Retinal pigment epithelial cell (primary cell): ENCODE measurements at regions not wholly inside any gene's neighbourhood (a gene's known extent, or its start where the extent isn't known, plus 50 kb on each side); places are given as distances from the start of the nearest gene placed in this dataset.

ENCODE experiments used
- DNase-seq: peaks from one replicate; pipeline ENCODE4 v3.0.0-alpha.2; 2010; ENCODE audit warnings: low read depth
- H3K4me3 ChIP-seq: 2 replicates; pipeline ENCODE4 v1.5.1; 2011; ENCODE audit warnings: mild to moderate bottlenecking, low read length, control low read depth, moderate library complexity
- CTCF ChIP-seq: conservative IDR thresholded peaks from 2 replicates; pipeline ENCODE4 v1.5.1; 2011; ENCODE audit warnings: low read depth, low read length, control low read depth, inconsistent platforms

GRCh38 chr15:62793752-62794144, 248.8 kb upstream of the TPM1 start:
- no peak for DNase-seq
- TF ChIP-seq CTCF = no peak
- no peak overlapping the region for H3K4me3 ChIP-seq

- no peak for DNase-seq
- no peak overlapping the region for H3K4me3 ChIP-seq
- no peak for TF ChIP-seq CTCF
Measured at GRCh38 chr15:62795171-62795570, 247.4 kb upstream of the TPM1 start.

GRCh38 chr15:62795700-62796695, 246.5 kb upstream of the TPM1 start:
- TF ChIP-seq CTCF = no peak
- H3K4me3 ChIP-seq = no peak overlapping the region
- no peak for DNase-seq

- TF ChIP-seq CTCF = no peak
- DNase-seq = no peak
- no peak overlapping the region for H3K4me3 ChIP-seq
Measured at GRCh38 chr15:62797171-62797570, 245.4 kb upstream of the TPM1 start.

- no peak for TF ChIP-seq CTCF
- DNase-seq = no peak
- no peak overlapping the region for H3K4me3 ChIP-seq
Measured at GRCh38 chr15:62798536-62798935, 244.0 kb upstream of the TPM1 start.

GRCh38 chr15:62799037-62799436, 243.5 kb upstream of the TPM1 start:
- DNase-seq = no peak
- no peak overlapping the region for H3K4me3 ChIP-seq
- TF ChIP-seq CTCF = no peak

GRCh38 chr15:62799919-62800318, 242.6 kb upstream of the TPM1 start:
- no peak overlapping the region for H3K4me3 ChIP-seq
- no peak for DNase-seq
- TF ChIP-seq CTCF = no peak
